Uterus (tissue), 3 donors: ENCODE measurements at regions not wholly inside any gene's neighbourhood (a gene's known extent, or its start where the extent isn't known, plus 50 kb on each side); places are given as distances from the start of the nearest gene placed in this dataset.

ENCODE experiments used
- DNase-seq, 2 donors: peaks; one replicate each; pipeline ENCODE4 v3.0.0-alpha.2; 2019 to 2020
- H3K27ac ChIP-seq, 2 donors: fragments of 200-600 bp; sonication (generic); 1 replicate in 1 of 2; 2 replicates in 1 of 2; pipeline ENCODE4 v1.5.1; 2016 to 2018
- H3K27me3 ChIP-seq, 2 donors: fragments of 200-600 bp; sonication (generic); one replicate each; pipeline ENCODE4 v1.5.1; 2018 to 2019; ENCODE audit warnings: control low read depth in 1 of 2
- H3K36me3 ChIP-seq, 2 donors: fragments of 200-600 bp; sonication (generic); one replicate each; pipeline ENCODE4 v1.5.1; 2019; ENCODE audit warnings: control low read depth in 1 of 2
- H3K4me1 ChIP-seq, 2 donors: fragments of 200-600 bp; sonication (generic); one replicate each; pipeline ENCODE4 v1.5.1; 2018 to 2019; ENCODE audit warnings: control low read depth in 1 of 2
- H3K4me3 ChIP-seq, 2 donors: fragments of 200-600 bp; sonication (generic); 1 replicate in 1 of 2; 2 replicates in 1 of 2; pipeline ENCODE4 v1.5.1; 2018 to 2019; ENCODE audit warnings: mild to moderate bottlenecking in 1 of 2
- H3K9me3 ChIP-seq, 2 donors: fragments of 200-600 bp; sonication (generic); one replicate each; pipeline ENCODE4 v1.5.1; 2019; ENCODE audit warnings: control low read depth in 1 of 2
- POLR2A ChIP-seq, 2 donors: fragments of 450-650 bp; IDR thresholded peaks; one replicate each; pipeline ENCODE4 v1.6.1; 2016; ENCODE audit warnings: antibody characterized with exemption in 2 of 2, mild to moderate bottlenecking in 1 of 2, moderate library complexity in 1 of 2
- intact Hi-C: fragments of 100-400 bp; cut with DNase I; formaldehyde crosslinking; loops from one replicate; pipeline ENCODE4 v1.15.1; 2023; ENCODE audit warnings: low total_unique reads
- TF ChIP-seq, protein P1 (sequence below), 4 experiments: fragments of 200-600 bp in 2 of 4; fragments of 450-650 bp in 2 of 4; sonication (generic) in 2 of 4; IDR thresholded peaks; one replicate each; pipeline ENCODE4 v1.5.1; 2016 to 2019; ENCODE audit warnings: antibody characterized with exemption in 4 of 4, mild to moderate bottlenecking in 2 of 4, moderate library complexity in 1 of 4
- donor health status: DM: yes; HTN: yes; CAD: no.

DNA sequence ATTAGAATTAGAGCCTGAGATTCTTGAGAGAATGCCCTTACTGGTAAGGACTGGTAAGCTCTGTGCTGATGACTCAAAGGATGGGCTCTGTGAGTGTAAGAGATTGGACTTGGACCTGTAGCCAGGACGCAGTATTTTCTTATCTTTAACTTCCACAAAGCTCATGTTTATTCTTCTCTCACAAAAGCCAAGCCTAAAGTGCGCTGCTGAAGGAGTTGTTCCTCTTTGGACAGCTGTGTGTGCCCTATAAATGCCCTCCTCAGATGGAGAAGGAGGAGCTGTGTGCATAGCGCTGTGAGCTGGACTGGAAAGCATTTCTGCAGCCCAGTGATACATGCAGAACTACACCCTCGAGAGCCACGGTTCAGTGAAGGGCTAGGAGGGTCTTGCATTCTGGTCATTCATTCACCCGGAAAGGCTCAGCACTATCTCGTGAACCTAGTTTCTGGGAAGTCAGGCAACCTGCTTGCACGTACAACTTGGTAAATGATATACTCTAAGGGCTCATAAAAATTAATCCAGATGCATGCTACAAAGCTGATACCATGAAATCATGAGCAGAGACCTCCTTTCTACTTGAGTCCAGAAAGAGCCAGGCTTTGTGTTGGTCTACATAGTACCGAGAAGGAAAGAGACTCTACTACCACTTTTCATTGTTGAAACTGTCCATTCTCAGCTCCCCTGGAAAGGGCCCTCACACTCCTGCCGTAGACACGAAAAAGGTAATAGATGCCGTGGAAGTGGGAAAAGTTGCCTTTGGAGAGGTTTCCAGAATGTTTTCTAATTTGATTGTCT lies 103.0 kb upstream of the TBL1XR1 start:
- intact Hi-C loops = no loop called here

DNA sequence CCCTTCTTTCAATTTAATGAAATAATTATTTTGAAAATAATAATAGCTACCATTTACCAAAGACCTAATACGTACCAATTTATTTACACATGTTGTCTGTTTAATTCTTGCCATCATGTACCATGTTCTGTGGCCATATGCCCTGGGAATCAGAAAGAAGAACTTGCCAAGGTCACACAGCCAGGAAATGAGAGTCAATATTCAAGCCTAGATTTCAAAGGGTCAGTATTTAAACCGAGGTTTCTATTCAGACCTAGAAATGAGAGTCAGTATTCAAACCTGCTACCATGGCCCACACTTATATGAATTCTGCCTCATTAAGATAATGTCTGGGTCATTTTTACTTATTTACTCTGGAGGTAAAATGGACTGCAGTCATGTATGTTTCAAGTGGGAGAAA lies 103.6 kb upstream of the TBL1XR1 start:
- no peaks in the 10 kb centered on the region for H3K36me3 ChIP-seq
- no peaks in the 10 kb centered on the region for H3K4me1 ChIP-seq
- H3K27me3 ChIP-seq = no peaks in the 10 kb centered on the region
- no peak overlapping the region for H3K27ac ChIP-seq
- TF ChIP-seq POLR2A (IDR thresholded peaks at IDR 0.05) = no peak
- TF ChIP-seq, protein P1, sequence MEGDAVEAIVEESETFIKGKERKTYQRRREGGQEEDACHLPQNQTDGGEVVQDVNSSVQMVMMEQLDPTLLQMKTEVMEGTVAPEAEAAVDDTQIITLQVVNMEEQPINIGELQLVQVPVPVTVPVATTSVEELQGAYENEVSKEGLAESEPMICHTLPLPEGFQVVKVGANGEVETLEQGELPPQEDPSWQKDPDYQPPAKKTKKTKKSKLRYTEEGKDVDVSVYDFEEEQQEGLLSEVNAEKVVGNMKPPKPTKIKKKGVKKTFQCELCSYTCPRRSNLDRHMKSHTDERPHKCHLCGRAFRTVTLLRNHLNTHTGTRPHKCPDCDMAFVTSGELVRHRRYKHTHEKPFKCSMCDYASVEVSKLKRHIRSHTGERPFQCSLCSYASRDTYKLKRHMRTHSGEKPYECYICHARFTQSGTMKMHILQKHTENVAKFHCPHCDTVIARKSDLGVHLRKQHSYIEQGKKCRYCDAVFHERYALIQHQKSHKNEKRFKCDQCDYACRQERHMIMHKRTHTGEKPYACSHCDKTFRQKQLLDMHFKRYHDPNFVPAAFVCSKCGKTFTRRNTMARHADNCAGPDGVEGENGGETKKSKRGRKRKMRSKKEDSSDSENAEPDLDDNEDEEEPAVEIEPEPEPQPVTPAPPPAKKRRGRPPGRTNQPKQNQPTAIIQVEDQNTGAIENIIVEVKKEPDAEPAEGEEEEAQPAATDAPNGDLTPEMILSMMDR (IDR thresholded peaks at IDR 0.05) = no peak
- no peaks in the 10 kb centered on the region for H3K9me3 ChIP-seq
- H3K4me3 ChIP-seq = no peak overlapping the region
- intact Hi-C loops = no loop called here
- DNase-seq = no peak

More for the DNA sequence above, 103.0 kb upstream of the TBL1XR1 start:
- Histone ChIP-seq H3K4me3 (no peak overlapping the region), H3K36me3 (no peaks in the 10 kb centered on the region), H3K4me1 (no peaks in the 10 kb centered on the region), H3K9me3 (no peaks in the 10 kb centered on the region), H3K27me3 (no peaks in the 10 kb centered on the region), H3K27ac (no peak overlapping the region)
- no peak for TF ChIP-seq POLR2A (IDR thresholded peaks at IDR 0.05)
- TF ChIP-seq, protein P1 (IDR thresholded peaks at IDR 0.05) = no peak
- no peak for DNase-seq

DNA sequence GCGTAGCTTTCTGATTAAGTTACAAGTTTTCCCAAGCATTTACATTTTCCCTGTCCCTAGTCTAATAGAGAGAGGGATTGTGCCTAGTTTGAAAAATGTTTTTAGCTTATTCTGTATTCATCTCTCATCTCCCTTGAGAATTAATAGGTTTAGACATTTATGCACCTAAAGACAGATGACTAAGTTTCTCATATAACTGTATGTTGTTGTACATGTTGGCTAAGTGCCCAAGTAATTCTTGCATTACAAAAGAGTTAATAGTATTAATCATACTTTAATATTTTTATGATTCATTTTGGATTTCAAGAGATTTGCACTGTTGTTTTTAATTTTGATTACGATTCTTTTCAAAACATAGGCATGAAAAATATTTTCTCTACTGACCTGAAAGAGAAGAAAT lies 109.0 kb upstream of the TBL1XR1 start:
- intact Hi-C loops = no loop called here

DNA sequence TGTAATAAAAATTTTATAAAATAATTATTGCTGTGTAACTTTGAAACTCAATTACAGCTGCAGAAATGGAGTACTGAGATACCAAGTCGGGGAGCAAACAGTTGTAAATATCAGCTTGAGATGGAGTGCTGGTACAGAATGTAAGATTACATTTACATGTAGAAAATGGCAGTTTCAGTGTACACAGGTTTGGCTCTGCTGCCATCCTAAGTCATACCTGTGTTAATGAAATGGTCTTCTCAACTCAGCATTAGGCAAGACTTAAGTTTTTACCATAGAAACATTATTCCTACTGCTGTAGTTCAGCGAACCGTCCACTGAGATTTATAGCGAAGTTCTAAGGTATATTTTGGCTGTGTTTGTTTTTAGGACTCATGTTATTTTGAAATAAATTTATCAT lies 110.1 kb upstream of the TBL1XR1 start:
- H3K36me3 ChIP-seq = no peaks in the 10 kb centered on the region
- no peaks in the 10 kb centered on the region for H3K4me1 ChIP-seq
- H3K9me3 ChIP-seq = no peaks in the 10 kb centered on the region
- DNase-seq = no peak
- TF ChIP-seq POLR2A (IDR thresholded peaks at IDR 0.05) = no peak
- TF ChIP-seq, protein P1 (IDR thresholded peaks at IDR 0.05) = no peak
- no peaks in the 10 kb centered on the region for H3K27me3 ChIP-seq
- H3K27ac ChIP-seq = no peak overlapping the region
- no peak overlapping the region for H3K4me3 ChIP-seq
- intact Hi-C loops = no loop called here

More for the DNA sequence above, 109.0 kb upstream of the TBL1XR1 start:
- no peaks in the 10 kb centered on the region for H3K36me3 ChIP-seq
- no peak overlapping the region for H3K4me3 ChIP-seq
- DNase-seq = no peak
- no peaks in the 10 kb centered on the region for H3K4me1 ChIP-seq
- no peak overlapping the region for H3K27ac ChIP-seq
- TF ChIP-seq, protein P1 (IDR thresholded peaks at IDR 0.05) = no peak
- no peak for TF ChIP-seq POLR2A (IDR thresholded peaks at IDR 0.05)
- H3K27me3 ChIP-seq = no peaks in the 10 kb centered on the region
- no peaks in the 10 kb centered on the region for H3K9me3 ChIP-seq

DNA sequence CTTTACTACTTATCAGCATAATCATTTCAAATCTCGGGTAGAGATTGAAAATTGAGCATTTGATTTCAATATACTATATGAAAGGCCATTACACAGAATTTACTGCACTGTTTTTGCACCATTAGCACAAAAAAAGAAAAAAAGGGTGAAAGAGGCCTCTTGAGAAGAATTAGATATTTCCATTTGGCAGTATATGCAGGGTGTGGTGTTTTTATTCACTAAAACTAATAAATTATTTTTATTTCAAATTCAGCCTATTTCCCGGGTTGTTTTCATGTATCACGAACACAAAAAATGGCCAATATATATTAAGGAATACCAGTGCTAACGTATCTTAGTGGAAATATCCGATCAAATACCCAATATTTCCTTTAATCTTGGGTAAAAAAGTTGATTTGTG lies 110.5 kb upstream of the TBL1XR1 start:
- Histone ChIP-seq H3K36me3 (no peaks in the 10 kb centered on the region), H3K4me3 (no peak overlapping the region), H3K9me3 (no peaks in the 10 kb centered on the region), H3K4me1 (no peaks in the 10 kb centered on the region), H3K27ac (no peak overlapping the region), H3K27me3 (no peaks in the 10 kb centered on the region)
- TF ChIP-seq, protein P1 (IDR thresholded peaks at IDR 0.05) = no peak
- TF ChIP-seq POLR2A (IDR thresholded peaks at IDR 0.05) = no peak
- no peak for DNase-seq
- intact Hi-C loops = no loop called here
